ENCODE measurements at regions not wholly inside any gene's neighbourhood (a gene's known extent, or its start where the extent isn't known, plus 50 kb on each side); places are given as distances from the start of the nearest gene placed in this dataset.

GRCh38 chr9:108486831-108487230 lies 369.0 kb downstream of the ACTL7B start:
- no peaks in the 10 kb centered on the region for H3K27me3 Mint-ChIP-seq (ENCODE audit: insufficient read depth, low read depth, poor library complexity)
- no peaks in the 10 kb centered on the region for H3K79me2 ChIP-seq (replicated peaks; ENCODE audit: insufficient read depth)
- H4K20me1 ChIP-seq (replicated peaks; ENCODE audit: insufficient read depth), result no peaks in the 10 kb centered on the region
- no peak for DNase-seq (ENCODE audit: low spot score)
- no peaks in the 10 kb centered on the region for H3K36me3 Mint-ChIP-seq (ENCODE audit: low read depth)
- H3K27me3 ChIP-seq (ENCODE audit: insufficient read depth), result no peaks in the 10 kb centered on the region
- H3K27ac ChIP-seq (ENCODE audit: low read depth), result no peak overlapping the region
- H3K4me3 ChIP-seq, result no peak overlapping the region
- H3K9me2 ChIP-seq (ENCODE audit: insufficient read depth), result peaks cover 15% of the 10 kb centered on the region; the same call in 1 of the 2 replicates
- H3K4me1 ChIP-seq (ENCODE audit: insufficient read depth), result no peaks in the 10 kb centered on the region
- peak overlapping the region; percentile 10; the same call in 1 of the 2 replicates for H2AFZ ChIP-seq
- no peak overlapping the region for H3K4me3 Mint-ChIP-seq
- H3K4me1 Mint-ChIP-seq, result peaks cover 4% of the 10 kb centered on the region; the same call in 2 of the 3 replicates
- H3K9me3 Mint-ChIP-seq, result no peaks in the 10 kb centered on the region; the same call in 1 of the 3 replicates
- H3F3A ChIP-seq (replicated peaks; ENCODE audit: low read depth), result no peaks in the 10 kb centered on the region
- no peak overlapping the region for H3K4me2 ChIP-seq
- no peak for ATAC-seq
- H3K36me3 ChIP-seq (ENCODE audit: insufficient read depth), result no peaks in the 10 kb centered on the region
- no peak overlapping the region for H3K27ac Mint-ChIP-seq
- no peak for TF ChIP-seq EZH2 (IDR thresholded peaks at IDR 0.05; ENCODE audit: low read depth, unreplicated experiment)

DNA sequence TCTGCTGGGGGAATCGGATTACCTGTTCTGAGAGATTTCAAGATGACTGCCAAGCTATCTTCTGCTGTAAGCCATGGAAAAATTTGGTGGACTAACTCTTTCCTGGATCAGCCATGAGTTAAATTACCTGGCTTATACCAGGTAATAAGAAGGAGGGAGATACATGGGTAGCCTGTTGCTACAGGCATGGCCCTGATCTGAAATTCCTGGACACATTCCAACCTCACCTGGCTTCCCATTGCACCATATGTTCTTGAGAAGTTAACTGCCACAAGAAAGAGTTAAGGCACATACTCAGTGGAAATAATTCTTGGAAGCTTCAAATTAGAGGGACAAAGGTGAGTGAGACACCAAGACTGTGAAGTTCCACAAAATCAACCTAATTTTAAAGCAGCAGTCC lies 371.3 kb downstream of the ACTL7B start:
- Histone ChIP-seq H3K27me3 (ENCODE audit: insufficient read depth) (no peaks in the 10 kb centered on the region), H3F3A (replicated peaks; ENCODE audit: low read depth) (no peaks in the 10 kb centered on the region), H3K79me2 (replicated peaks; ENCODE audit: insufficient read depth) (no peaks in the 10 kb centered on the region), H3K36me3 (ENCODE audit: insufficient read depth) (no peaks in the 10 kb centered on the region), H3K27ac (ENCODE audit: low read depth) (no peak overlapping the region), H3K4me3 (no peak overlapping the region), H3K4me2 (no peak overlapping the region), H3K4me1 (ENCODE audit: insufficient read depth) (no peaks in the 10 kb centered on the region), H2AFZ (no peak overlapping the region), H3K9me2 (ENCODE audit: insufficient read depth) (peaks cover 15% of the 10 kb centered on the region; the same call in 1 of the 2 replicates), H4K20me1 (replicated peaks; ENCODE audit: insufficient read depth) (no peaks in the 10 kb centered on the region)
- ATAC-seq, result no peak
- Mint-ChIP-seq H3K4me3 (no peak overlapping the region), H3K36me3 (ENCODE audit: low read depth) (no peaks in the 10 kb centered on the region), H3K9me3 (no peaks in the 10 kb centered on the region; the same call in 1 of the 3 replicates), H3K4me1 (peaks cover 4% of the 10 kb centered on the region; the same call in 2 of the 3 replicates), H3K27me3 (ENCODE audit: insufficient read depth, low read depth, poor library complexity) (no peaks in the 10 kb centered on the region), H3K27ac (no peak overlapping the region)
- no peak for TF ChIP-seq ZNF114 (CRISPR knock-in tag; IDR thresholded peaks at IDR 0.05)
- DNase-seq (ENCODE audit: low spot score), result no peak

DNA sequence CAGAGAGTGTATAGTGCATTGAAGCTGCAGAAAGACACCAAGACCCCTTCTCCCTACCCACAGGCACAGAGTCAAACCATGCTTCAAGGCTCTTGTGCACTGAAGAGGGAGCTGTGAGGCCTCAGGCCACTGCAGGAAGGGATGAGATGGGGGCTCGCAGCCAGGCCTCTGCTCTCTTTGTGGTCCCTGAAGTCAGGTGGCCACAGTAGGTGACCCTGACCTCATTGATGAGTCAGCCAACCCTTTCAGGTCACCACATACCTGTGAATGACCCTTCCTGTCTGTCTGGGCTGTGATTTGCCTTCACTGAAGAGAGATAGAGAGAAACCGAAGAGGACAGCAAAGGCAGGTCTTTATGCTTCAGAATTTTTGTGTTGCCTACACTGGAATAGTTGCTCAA lies 372.1 kb downstream of the ACTL7B start:
- Histone ChIP-seq H3K27ac (ENCODE audit: low read depth) (no peak overlapping the region), H3K36me3 (ENCODE audit: insufficient read depth) (no peaks in the 10 kb centered on the region), H3K9me2 (ENCODE audit: insufficient read depth) (peaks cover 15% of the 10 kb centered on the region; the same call in 1 of the 2 replicates), H4K20me1 (replicated peaks; ENCODE audit: insufficient read depth) (no peaks in the 10 kb centered on the region), H3F3A (replicated peaks; ENCODE audit: low read depth) (no peaks in the 10 kb centered on the region), H3K4me1 (ENCODE audit: insufficient read depth) (no peaks in the 10 kb centered on the region), H2AFZ (no peak overlapping the region), H3K79me2 (replicated peaks; ENCODE audit: insufficient read depth) (no peaks in the 10 kb centered on the region), H3K4me2 (no peak overlapping the region), H3K4me3 (no peak overlapping the region), H3K27me3 (ENCODE audit: insufficient read depth) (no peaks in the 10 kb centered on the region)
- Mint-ChIP-seq H3K36me3 (ENCODE audit: low read depth) (no peaks in the 10 kb centered on the region), H3K27ac (no peak overlapping the region), H3K27me3 (ENCODE audit: insufficient read depth, low read depth, poor library complexity) (no peaks in the 10 kb centered on the region), H3K9me3 (no peaks in the 10 kb centered on the region; the same call in 2 of the 3 replicates), H3K4me1 (peaks cover 4% of the 10 kb centered on the region; the same call in 2 of the 3 replicates), H3K4me3 (no peak overlapping the region)
- DNase-seq (ENCODE audit: low spot score) (no peak), ATAC-seq (no peak)
- no peak for TF ChIP-seq EZH2 (IDR thresholded peaks at IDR 0.05; ENCODE audit: low read depth, unreplicated experiment)
- TF ChIP-seq STAT1 (IDR thresholded peaks at IDR 0.05; ENCODE audit: unreplicated experiment), result no peak
- TF ChIP-seq EZH2phosphoT487 (IDR thresholded peaks at IDR 0.05; ENCODE audit: unreplicated experiment), result no peak
- TF ChIP-seq, protein P1, sequence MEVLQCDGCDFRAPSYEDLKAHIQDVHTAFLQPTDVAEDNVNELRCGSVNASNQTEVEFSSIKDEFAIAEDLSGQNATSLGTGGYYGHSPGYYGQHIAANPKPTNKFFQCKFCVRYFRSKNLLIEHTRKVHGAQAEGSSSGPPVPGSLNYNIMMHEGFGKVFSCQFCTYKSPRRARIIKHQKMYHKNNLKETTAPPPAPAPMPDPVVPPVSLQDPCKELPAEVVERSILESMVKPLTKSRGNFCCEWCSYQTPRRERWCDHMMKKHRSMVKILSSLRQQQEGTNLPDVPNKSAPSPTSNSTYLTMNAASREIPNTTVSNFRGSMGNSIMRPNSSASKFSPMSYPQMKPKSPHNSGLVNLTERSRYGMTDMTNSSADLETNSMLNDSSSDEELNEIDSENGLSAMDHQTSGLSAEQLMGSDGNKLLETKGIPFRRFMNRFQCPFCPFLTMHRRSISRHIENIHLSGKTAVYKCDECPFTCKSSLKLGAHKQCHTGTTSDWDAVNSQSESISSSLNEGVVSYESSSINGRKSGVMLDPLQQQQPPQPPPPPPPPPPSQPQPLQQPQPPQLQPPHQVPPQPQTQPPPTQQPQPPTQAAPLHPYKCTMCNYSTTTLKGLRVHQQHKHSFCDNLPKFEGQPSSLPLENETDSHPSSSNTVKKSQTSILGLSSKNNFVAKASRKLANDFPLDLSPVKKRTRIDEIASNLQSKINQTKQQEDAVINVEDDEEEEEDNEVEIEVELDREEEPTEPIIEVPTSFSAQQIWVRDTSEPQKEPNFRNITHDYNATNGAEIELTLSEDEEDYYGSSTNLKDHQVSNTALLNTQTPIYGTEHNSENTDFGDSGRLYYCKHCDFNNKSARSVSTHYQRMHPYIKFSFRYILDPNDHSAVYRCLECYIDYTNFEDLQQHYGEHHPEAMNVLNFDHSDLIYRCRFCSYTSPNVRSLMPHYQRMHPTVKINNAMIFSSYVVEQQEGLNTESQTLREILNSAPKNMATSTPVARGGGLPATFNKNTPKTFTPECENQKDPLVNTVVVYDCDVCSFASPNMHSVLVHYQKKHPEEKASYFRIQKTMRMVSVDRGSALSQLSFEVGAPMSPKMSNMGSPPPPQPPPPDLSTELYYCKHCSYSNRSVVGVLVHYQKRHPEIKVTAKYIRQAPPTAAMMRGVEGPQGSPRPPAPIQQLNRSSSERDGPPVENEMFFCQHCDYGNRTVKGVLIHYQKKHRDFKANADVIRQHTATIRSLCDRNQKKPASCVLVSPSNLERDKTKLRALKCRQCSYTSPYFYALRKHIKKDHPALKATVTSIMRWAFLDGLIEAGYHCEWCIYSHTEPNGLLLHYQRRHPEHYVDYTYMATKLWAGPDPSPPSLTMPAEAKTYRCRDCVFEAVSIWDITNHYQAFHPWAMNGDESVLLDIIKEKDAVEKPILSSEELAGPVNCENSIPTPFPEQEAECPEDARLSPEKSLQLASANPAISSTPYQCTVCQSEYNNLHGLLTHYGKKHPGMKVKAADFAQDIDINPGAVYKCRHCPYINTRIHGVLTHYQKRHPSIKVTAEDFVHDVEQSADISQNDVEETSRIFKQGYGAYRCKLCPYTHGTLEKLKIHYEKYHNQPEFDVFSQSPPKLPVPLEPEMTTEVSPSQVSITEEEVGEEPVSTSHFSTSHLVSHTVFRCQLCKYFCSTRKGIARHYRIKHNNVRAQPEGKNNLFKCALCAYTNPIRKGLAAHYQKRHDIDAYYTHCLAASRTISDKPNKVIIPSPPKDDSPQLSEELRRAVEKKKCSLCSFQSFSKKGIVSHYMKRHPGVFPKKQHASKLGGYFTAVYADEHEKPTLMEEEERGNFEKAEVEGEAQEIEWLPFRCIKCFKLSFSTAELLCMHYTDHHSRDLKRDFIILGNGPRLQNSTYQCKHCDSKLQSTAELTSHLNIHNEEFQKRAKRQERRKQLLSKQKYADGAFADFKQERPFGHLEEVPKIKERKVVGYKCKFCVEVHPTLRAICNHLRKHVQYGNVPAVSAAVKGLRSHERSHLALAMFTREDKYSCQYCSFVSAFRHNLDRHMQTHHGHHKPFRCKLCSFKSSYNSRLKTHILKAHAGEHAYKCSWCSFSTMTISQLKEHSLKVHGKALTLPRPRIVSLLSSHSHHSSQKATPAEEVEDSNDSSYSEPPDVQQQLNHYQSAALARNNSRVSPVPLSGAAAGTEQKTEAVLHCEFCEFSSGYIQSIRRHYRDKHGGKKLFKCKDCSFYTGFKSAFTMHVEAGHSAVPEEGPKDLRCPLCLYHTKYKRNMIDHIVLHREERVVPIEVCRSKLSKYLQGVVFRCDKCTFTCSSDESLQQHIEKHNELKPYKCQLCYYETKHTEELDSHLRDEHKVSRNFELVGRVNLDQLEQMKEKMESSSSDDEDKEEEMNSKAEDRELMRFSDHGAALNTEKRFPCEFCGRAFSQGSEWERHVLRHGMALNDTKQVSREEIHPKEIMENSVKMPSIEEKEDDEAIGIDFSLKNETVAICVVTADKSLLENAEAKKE (CRISPR knock-in tag; IDR thresholded peaks at IDR 0.05), result no peak
- TF ChIP-seq, protein P2, sequence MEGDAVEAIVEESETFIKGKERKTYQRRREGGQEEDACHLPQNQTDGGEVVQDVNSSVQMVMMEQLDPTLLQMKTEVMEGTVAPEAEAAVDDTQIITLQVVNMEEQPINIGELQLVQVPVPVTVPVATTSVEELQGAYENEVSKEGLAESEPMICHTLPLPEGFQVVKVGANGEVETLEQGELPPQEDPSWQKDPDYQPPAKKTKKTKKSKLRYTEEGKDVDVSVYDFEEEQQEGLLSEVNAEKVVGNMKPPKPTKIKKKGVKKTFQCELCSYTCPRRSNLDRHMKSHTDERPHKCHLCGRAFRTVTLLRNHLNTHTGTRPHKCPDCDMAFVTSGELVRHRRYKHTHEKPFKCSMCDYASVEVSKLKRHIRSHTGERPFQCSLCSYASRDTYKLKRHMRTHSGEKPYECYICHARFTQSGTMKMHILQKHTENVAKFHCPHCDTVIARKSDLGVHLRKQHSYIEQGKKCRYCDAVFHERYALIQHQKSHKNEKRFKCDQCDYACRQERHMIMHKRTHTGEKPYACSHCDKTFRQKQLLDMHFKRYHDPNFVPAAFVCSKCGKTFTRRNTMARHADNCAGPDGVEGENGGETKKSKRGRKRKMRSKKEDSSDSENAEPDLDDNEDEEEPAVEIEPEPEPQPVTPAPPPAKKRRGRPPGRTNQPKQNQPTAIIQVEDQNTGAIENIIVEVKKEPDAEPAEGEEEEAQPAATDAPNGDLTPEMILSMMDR (conservative IDR thresholded peaks at IDR 0.05; ENCODE audit: low read depth in 2 of 2), result no peak
- TF ChIP-seq NANOG (IDR thresholded peaks at IDR 0.05; ENCODE audit: borderline replicate concordance), result no peak
- TF ChIP-seq POLR2AphosphoS5 (IDR thresholded peaks at IDR 0.05; ENCODE audit: low read depth), result no peak
- TF ChIP-seq ZNF114 (CRISPR knock-in tag; IDR thresholded peaks at IDR 0.05), result no peak
- TF ChIP-seq CREB1 (CRISPR knock-in tag; IDR thresholded peaks at IDR 0.05; ENCODE audit: low read depth), result no peak
- TF ChIP-seq JUNB (IDR thresholded peaks at IDR 0.05; ENCODE audit: unreplicated experiment), result no peak

Measured in GM23338 (cell line).